ENCODE measurements at regions not wholly inside any gene's neighbourhood (a gene's known extent, or its start where the extent isn't known, plus 50 kb on each side); places are given as distances from the start of the nearest gene placed in this dataset.

GRCh38 chr2:62564380-62565137 lies 58.6 kb upstream of the TMEM17 start:
- H3K27me3 ChIP-seq (ENCODE audit: control insufficient read depth, insufficient read depth, low read length), result no peaks in the 10 kb centered on the region
- no peak overlapping the region for H3K4me3 ChIP-seq (ENCODE audit: low read depth, low read length)
- no peak overlapping the region for H2AFZ ChIP-seq
- H3K36me3 ChIP-seq (ENCODE audit: control insufficient read depth, insufficient read depth, low read length), result no peaks in the 10 kb centered on the region
- no peak overlapping the region for H3K4me2 ChIP-seq (ENCODE audit: low read length)
- no peak for TF ChIP-seq CTCF (IDR thresholded peaks at IDR 0.05)
- no peaks in the 10 kb centered on the region for H3K4me1 ChIP-seq
- H3K9me3 ChIP-seq (ENCODE audit: control insufficient read depth, low read length), result no peaks in the 10 kb centered on the region
- H3K27ac ChIP-seq, result no peak overlapping the region
- no peak overlapping the region for H3K9ac ChIP-seq
- H3K79me2 ChIP-seq, result no peaks in the 10 kb centered on the region

- Histone ChIP-seq H3K79me2 (no peaks in the 10 kb centered on the region), H3K27ac (no peak overlapping the region), H2AFZ (no peak overlapping the region), H3K4me3 (ENCODE audit: low read depth, low read length) (no peak overlapping the region), H3K9ac (no peak overlapping the region), H3K4me1 (no peaks in the 10 kb centered on the region), H3K4me2 (ENCODE audit: low read length) (no peak overlapping the region), H3K36me3 (ENCODE audit: control insufficient read depth, insufficient read depth, low read length) (no peaks in the 10 kb centered on the region), H3K27me3 (ENCODE audit: control insufficient read depth, insufficient read depth, low read length) (no peaks in the 10 kb centered on the region), H3K9me3 (ENCODE audit: control insufficient read depth, low read length) (no peaks in the 10 kb centered on the region)
- no peak for TF ChIP-seq CTCF (IDR thresholded peaks at IDR 0.05)
Measured at GRCh38 chr2:62561586-62561985, 55.6 kb upstream of the TMEM17 start.

- Histone ChIP-seq H3K4me3 (ENCODE audit: low read depth, low read length) (no peak overlapping the region), H3K9ac (no peak overlapping the region)
- TF ChIP-seq CTCF (IDR thresholded peaks at IDR 0.05), result no peak
Measured at GRCh38 chr2:62559582-62559981, 53.6 kb upstream of the TMEM17 start.

GRCh38 chr2:62558743-62559142 lies 52.7 kb upstream of the TMEM17 start:
- Histone ChIP-seq H3K36me3 (ENCODE audit: control insufficient read depth, insufficient read depth, low read length) (no peaks in the 10 kb centered on the region), H3K4me2 (ENCODE audit: low read length) (no peak overlapping the region), H3K9me3 (ENCODE audit: control insufficient read depth, low read length) (no peaks in the 10 kb centered on the region), H2AFZ (no peak overlapping the region), H3K4me1 (no peaks in the 10 kb centered on the region), H3K9ac (no peak overlapping the region), H3K27ac (no peak overlapping the region), H3K27me3 (ENCODE audit: control insufficient read depth, insufficient read depth, low read length) (no peaks in the 10 kb centered on the region), H3K4me3 (ENCODE audit: low read depth, low read length) (no peak overlapping the region), H3K79me2 (no peaks in the 10 kb centered on the region)
- TF ChIP-seq CTCF (IDR thresholded peaks at IDR 0.05), result no peak

More at GRCh38 chr2:62559582-62559981, 53.6 kb upstream of the TMEM17 start:
- Histone ChIP-seq H3K4me2 (ENCODE audit: low read length) (no peak overlapping the region), H3K9me3 (ENCODE audit: control insufficient read depth, low read length) (no peaks in the 10 kb centered on the region), H2AFZ (no peak overlapping the region), H3K36me3 (ENCODE audit: control insufficient read depth, insufficient read depth, low read length) (no peaks in the 10 kb centered on the region), H3K27me3 (ENCODE audit: control insufficient read depth, insufficient read depth, low read length) (no peaks in the 10 kb centered on the region), H3K4me1 (no peaks in the 10 kb centered on the region), H3K27ac (no peak overlapping the region), H3K79me2 (no peaks in the 10 kb centered on the region)

- Histone ChIP-seq H3K4me2 (ENCODE audit: low read length) (no peak overlapping the region), H2AFZ (no peak overlapping the region), H3K4me3 (ENCODE audit: low read depth, low read length) (no peak overlapping the region), H3K79me2 (no peaks in the 10 kb centered on the region), H3K4me1 (no peaks in the 10 kb centered on the region), H3K36me3 (ENCODE audit: control insufficient read depth, insufficient read depth, low read length) (no peaks in the 10 kb centered on the region), H3K9ac (no peak overlapping the region), H3K27me3 (ENCODE audit: control insufficient read depth, insufficient read depth, low read length) (no peaks in the 10 kb centered on the region), H3K9me3 (ENCODE audit: control insufficient read depth, low read length) (no peaks in the 10 kb centered on the region), H3K27ac (no peak overlapping the region)
- TF ChIP-seq CTCF (IDR thresholded peaks at IDR 0.05), result no peak
Measured at GRCh38 chr2:62556086-62556485, 50.1 kb upstream of the TMEM17 start.
